ENCODE measurements at regions not wholly inside any gene's neighbourhood (a gene's known extent, or its start where the extent isn't known, plus 50 kb on each side); places are given as distances from the start of the nearest gene placed in this dataset.

DNA sequence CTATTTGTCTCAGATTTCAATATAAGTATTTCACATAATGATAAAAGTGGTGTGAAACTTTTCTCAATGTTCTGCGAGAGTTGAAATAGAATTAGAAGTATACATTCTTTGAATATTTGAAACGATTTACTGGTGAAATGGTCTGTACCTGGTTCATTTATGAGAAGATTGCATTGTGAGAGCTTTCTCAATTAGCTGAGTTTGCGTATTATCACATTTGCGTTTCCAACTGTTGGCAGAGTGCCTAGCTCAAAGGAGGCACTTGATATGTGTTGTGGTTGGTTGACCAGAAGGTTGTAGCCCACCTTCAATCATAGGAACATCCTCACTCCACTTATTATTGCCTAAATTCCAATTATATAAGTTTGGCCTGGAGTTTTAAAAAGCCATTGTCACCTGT, 58.8 kb upstream of the EXOC2 start:
- H4K20me1 ChIP-seq (ENCODE audit: insufficient read depth, low read length): no peaks in the 10 kb centered on the region
- no peak overlapping the region for H3K27ac ChIP-seq (ENCODE audit: low read depth, low read length)
- no peak overlapping the region for H3K4me3 ChIP-seq (ENCODE audit: insufficient read depth, low read length)
- H3K36me3 ChIP-seq (ENCODE audit: insufficient read depth, low read length): no peaks in the 10 kb centered on the region
- H3K4me2 ChIP-seq (ENCODE audit: insufficient read depth, low read length): no peak overlapping the region
- no peaks in the 10 kb centered on the region for H3K79me2 ChIP-seq (ENCODE audit: insufficient read depth, low read length)
- no peaks in the 10 kb centered on the region for H3K4me1 ChIP-seq (ENCODE audit: insufficient read depth, low read length)
- H2AFZ ChIP-seq (ENCODE audit: low read length): no peak overlapping the region
- no peaks in the 10 kb centered on the region for H3K9me3 ChIP-seq (ENCODE audit: low read depth, low read length)
- H3K27me3 ChIP-seq (ENCODE audit: insufficient read depth, low read length): no peaks in the 10 kb centered on the region
- TF ChIP-seq, protein P1, sequence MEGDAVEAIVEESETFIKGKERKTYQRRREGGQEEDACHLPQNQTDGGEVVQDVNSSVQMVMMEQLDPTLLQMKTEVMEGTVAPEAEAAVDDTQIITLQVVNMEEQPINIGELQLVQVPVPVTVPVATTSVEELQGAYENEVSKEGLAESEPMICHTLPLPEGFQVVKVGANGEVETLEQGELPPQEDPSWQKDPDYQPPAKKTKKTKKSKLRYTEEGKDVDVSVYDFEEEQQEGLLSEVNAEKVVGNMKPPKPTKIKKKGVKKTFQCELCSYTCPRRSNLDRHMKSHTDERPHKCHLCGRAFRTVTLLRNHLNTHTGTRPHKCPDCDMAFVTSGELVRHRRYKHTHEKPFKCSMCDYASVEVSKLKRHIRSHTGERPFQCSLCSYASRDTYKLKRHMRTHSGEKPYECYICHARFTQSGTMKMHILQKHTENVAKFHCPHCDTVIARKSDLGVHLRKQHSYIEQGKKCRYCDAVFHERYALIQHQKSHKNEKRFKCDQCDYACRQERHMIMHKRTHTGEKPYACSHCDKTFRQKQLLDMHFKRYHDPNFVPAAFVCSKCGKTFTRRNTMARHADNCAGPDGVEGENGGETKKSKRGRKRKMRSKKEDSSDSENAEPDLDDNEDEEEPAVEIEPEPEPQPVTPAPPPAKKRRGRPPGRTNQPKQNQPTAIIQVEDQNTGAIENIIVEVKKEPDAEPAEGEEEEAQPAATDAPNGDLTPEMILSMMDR (IDR thresholded peaks at IDR 0.05; ENCODE audit: extremely low read depth, low read depth, low read length): no peak
- DNase-seq (ENCODE audit: insufficient read length, low spot score, missing footprints): no peak

DNA sequence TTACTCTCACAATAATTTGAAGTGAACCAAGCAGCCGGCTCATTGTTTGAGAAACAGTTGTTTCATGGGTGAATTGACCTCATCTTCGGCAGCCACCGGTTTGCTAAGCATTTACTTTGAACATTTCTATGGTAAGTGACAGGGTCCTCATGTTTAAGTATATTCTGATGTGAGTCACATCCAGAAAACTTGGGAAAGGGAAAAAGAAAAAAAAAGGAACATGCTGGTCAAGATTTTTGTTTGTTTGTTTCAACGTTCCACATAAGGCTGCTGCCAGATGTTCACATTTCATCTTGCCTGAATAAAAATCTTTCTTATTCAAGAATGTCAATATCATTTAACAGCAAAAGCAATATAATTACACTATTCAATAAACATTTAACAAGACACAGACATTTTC, 55.0 kb upstream of the EXOC2 start:
- no peak overlapping the region for H3K27ac ChIP-seq (ENCODE audit: low read depth, low read length)

DNA sequence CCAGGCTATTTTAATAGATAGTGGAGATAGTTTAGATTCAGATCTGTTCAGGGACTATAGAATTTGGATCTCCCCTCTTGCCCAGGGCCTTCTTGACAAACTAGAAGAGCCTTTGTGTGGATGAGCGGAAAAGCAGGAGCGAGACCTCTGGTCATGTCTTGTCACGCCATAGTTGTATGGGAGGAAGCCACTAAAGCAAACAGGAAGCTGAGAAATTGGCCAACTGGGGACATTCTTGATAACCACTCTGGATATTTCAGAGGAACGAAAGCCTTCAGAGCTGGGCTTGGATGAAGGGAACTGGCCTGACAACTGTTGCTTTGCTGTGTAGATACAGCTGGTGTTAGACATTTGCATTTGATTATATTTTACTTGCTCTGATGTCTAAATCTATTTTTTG, 54.1 kb upstream of the EXOC2 start:
- DNase-seq (ENCODE audit: insufficient read length, low spot score, missing footprints): no peak
- Histone ChIP-seq H2AFZ (ENCODE audit: low read length) (no peak overlapping the region), H3K36me3 (ENCODE audit: insufficient read depth, low read length) (no peaks in the 10 kb centered on the region), H3K27ac (ENCODE audit: low read depth, low read length) (no peak overlapping the region), H4K20me1 (ENCODE audit: insufficient read depth, low read length) (no peaks in the 10 kb centered on the region), H3K79me2 (ENCODE audit: insufficient read depth, low read length) (no peaks in the 10 kb centered on the region), H3K4me1 (ENCODE audit: insufficient read depth, low read length) (no peaks in the 10 kb centered on the region), H3K4me2 (ENCODE audit: insufficient read depth, low read length) (no peak overlapping the region), H3K4me3 (ENCODE audit: insufficient read depth, low read length) (no peak overlapping the region), H3K9me3 (ENCODE audit: low read depth, low read length) (no peaks in the 10 kb centered on the region), H3K27me3 (ENCODE audit: insufficient read depth, low read length) (no peaks in the 10 kb centered on the region)
- TF ChIP-seq, protein P1 (IDR thresholded peaks at IDR 0.05; ENCODE audit: extremely low read depth, low read depth, low read length): no peak

More for the DNA sequence above, 55.0 kb upstream of the EXOC2 start:
- Histone ChIP-seq H3K79me2 (ENCODE audit: insufficient read depth, low read length) (no peaks in the 10 kb centered on the region), H3K4me2 (ENCODE audit: insufficient read depth, low read length) (no peak overlapping the region), H3K36me3 (ENCODE audit: insufficient read depth, low read length) (no peaks in the 10 kb centered on the region), H2AFZ (ENCODE audit: low read length) (no peak overlapping the region), H4K20me1 (ENCODE audit: insufficient read depth, low read length) (no peaks in the 10 kb centered on the region), H3K4me1 (ENCODE audit: insufficient read depth, low read length) (no peaks in the 10 kb centered on the region), H3K9me3 (ENCODE audit: low read depth, low read length) (no peaks in the 10 kb centered on the region), H3K27me3 (ENCODE audit: insufficient read depth, low read length) (no peaks in the 10 kb centered on the region), H3K4me3 (ENCODE audit: insufficient read depth, low read length) (no peak overlapping the region)
- DNase-seq (ENCODE audit: insufficient read length, low spot score, missing footprints): no peak
- TF ChIP-seq, protein P1 (IDR thresholded peaks at IDR 0.05; ENCODE audit: extremely low read depth, low read depth, low read length): no peak

DNA sequence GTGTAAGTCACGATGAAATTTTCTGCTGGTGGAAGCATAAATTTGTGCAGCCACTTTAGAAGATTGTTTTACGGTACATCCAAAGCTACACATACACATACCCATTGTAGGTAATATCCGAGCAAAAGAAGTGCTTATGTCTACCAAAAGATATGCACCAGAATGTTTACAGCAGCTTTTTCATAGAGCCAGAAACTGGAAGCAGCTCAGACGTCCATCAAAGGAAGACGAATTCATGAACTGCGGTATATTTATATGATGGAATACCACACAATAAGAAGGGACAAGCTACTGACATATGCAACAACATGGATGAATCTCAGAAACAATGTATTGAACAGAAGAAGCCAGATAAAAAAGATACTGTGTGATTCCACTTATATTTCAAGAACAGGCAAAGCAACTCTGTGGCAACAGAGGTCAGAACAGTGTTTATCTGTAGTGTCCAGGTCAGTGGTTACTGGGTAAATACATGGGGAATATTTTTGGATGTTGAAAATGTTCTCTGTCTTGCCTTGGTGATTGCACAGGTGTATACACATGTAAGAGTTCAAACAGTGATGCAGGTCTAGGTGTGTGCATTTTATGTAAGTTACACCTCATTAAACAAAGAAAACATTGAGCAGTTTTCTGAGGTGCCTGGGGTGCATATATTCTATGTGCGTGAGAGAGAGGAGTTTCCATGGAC, 51.9 kb upstream of the EXOC2 start:
- Histone ChIP-seq H3K36me3 (ENCODE audit: insufficient read depth, low read length) (no peaks in the 10 kb centered on the region), H3K9me3 (ENCODE audit: low read depth, low read length) (no peaks in the 10 kb centered on the region), H3K79me2 (ENCODE audit: insufficient read depth, low read length) (no peaks in the 10 kb centered on the region), H3K27me3 (ENCODE audit: insufficient read depth, low read length) (no peaks in the 10 kb centered on the region), H3K4me2 (ENCODE audit: insufficient read depth, low read length) (no peak overlapping the region), H4K20me1 (ENCODE audit: insufficient read depth, low read length) (no peaks in the 10 kb centered on the region), H3K27ac (ENCODE audit: low read depth, low read length) (no peak overlapping the region), H2AFZ (ENCODE audit: low read length) (no peak overlapping the region), H3K4me1 (ENCODE audit: insufficient read depth, low read length) (no peaks in the 10 kb centered on the region), H3K4me3 (ENCODE audit: insufficient read depth, low read length) (no peak overlapping the region)
- TF ChIP-seq, protein P1 (IDR thresholded peaks at IDR 0.05; ENCODE audit: extremely low read depth, low read depth, low read length): no peak
- no peak for DNase-seq (ENCODE audit: insufficient read length, low spot score, missing footprints)

All from osteoblast (primary cell).